Smooth muscle cell (in vitro differentiated cells): ENCODE measurements at regions not wholly inside any gene's neighbourhood (a gene's known extent, or its start where the extent isn't known, plus 50 kb on each side); places are given as distances from the start of the nearest gene placed in this dataset.

Experiments used
- DNase-seq: peaks from one replicate; lab custom pipeline; 2025; ENCODE audit not compliant: unreplicated experiment; lab: John Stamatoyannopoulos, UW
- H2AFZ ChIP-seq: fragments of 200-600 bp; sonication (generic); 2 replicates; pipeline ENCODE4 v1.6.0; 2016; ENCODE audit warnings: antibody characterized with exemption, low read depth, mild to moderate bottlenecking
- H3F3A ChIP-seq: fragments of 200-600 bp; sonication (generic); 2 replicates; pipeline ENCODE4 v1.6.0; 2017; ENCODE audit warnings: antibody characterized with exemption, low read depth
- H3K27ac ChIP-seq: fragments of 200-600 bp; sonication (generic); 2 replicates; pipeline ENCODE4 v1.5.1; 2016; ENCODE audit warnings: low read depth, mild to moderate bottlenecking
- H3K27me3 ChIP-seq: fragments of 200-600 bp; sonication (generic); 2 replicates; pipeline ENCODE4 v1.6.1; 2016; ENCODE audit warnings: low read depth, mild to moderate bottlenecking
- H3K36me3 ChIP-seq: fragments of 200-600 bp; sonication (generic); 2 replicates; pipeline ENCODE4 v1.5.1; 2016; ENCODE audit warnings: low read depth
- H3K4me1 ChIP-seq: fragments of 200-600 bp; sonication (generic); 2 replicates; pipeline ENCODE4 v1.5.1; 2016; ENCODE audit warnings: low read depth
- H3K4me2 ChIP-seq: fragments of 200-600 bp; sonication (generic); 2 replicates; pipeline ENCODE4 v1.6.0; 2016; ENCODE audit warnings: mild to moderate bottlenecking
- H3K4me3 ChIP-seq: fragments of 200-600 bp; sonication (generic); 2 replicates; pipeline ENCODE4 v1.5.1; 2016; ENCODE audit warnings: mild to moderate bottlenecking
- H3K79me2 ChIP-seq: fragments of 200-600 bp; sonication (generic); 2 replicates; pipeline ENCODE4 v1.6.0; 2016; ENCODE audit warnings: low read depth, mild to moderate bottlenecking
- H3K9ac ChIP-seq: fragments of 200-600 bp; sonication (generic); 2 replicates; pipeline ENCODE4 v1.6.0; 2016; ENCODE audit warnings: low read depth
- H3K9me3 ChIP-seq: fragments of 200-600 bp; sonication (generic); replicated peaks from 2 replicates; pipeline ENCODE4 v1.5.1; 2016; ENCODE audit warnings: low read depth
- H4K20me1 ChIP-seq: fragments of 200-600 bp; sonication (generic); 2 replicates; pipeline ENCODE4 v1.6.0; 2016; ENCODE audit warnings: low read depth
- CTCF ChIP-seq: fragments of 200-600 bp; sonication (generic); IDR thresholded peaks from 2 replicates; pipeline ENCODE4 v1.5.1; 2017; ENCODE audit warnings: borderline replicate concordance, mild to moderate bottlenecking, antibody characterized with exemption; ENCODE audit not compliant: insufficient read depth, poor library complexity, severe bottlenecking
- WGBS: methylation state at CpG from one replicate; pipeline ENCODE4 v1.1.7; 2016; ENCODE audit warnings: low lambda C conversion rate; 5-methylcytosine and 5-hydroxymethylcytosine counted together

GRCh38 chr10:58079461-58079860 lies 188.2 kb downstream of the IPMK start:
- Histone ChIP-seq H3K9me3 (no peaks in the 10 kb centered on the region), H3K27ac (no peak overlapping the region), H3K36me3 (no peaks in the 10 kb centered on the region), H3K9ac (no peak overlapping the region), H3K4me1 (no peaks in the 10 kb centered on the region), H3K27me3 (no peaks in the 10 kb centered on the region), H3K79me2 (no peaks in the 10 kb centered on the region), H3F3A (no peaks in the 10 kb centered on the region), H4K20me1 (no peaks in the 10 kb centered on the region), H3K4me3 (no peak overlapping the region), H2AFZ (no peak overlapping the region), H3K4me2 (no peak overlapping the region)
- 90% methylated on average over 2 of the region's 2 CpGs for WGBS
- TF ChIP-seq CTCF, result no peak
- no peak for DNase-seq

GRCh38 chr10:58072634-58073033 lies 195.1 kb downstream of the IPMK start:
- Histone ChIP-seq H3K4me1 (no peaks in the 10 kb centered on the region), H3K27me3 (no peaks in the 10 kb centered on the region), H3K36me3 (no peaks in the 10 kb centered on the region), H3K9me3 (no peaks in the 10 kb centered on the region), H3K27ac (no peak overlapping the region), H3K4me3 (no peak overlapping the region), H3K4me2 (no peak overlapping the region), H2AFZ (no peak overlapping the region), H4K20me1 (no peaks in the 10 kb centered on the region), H3F3A (no peaks in the 10 kb centered on the region), H3K9ac (no peak overlapping the region), H3K79me2 (no peaks in the 10 kb centered on the region)
- DNase-seq, result no peak
- no peak for TF ChIP-seq CTCF
- 85% methylated on average over 3 of the region's 3 CpGs for WGBS

- no peaks in the 10 kb centered on the region for H3K27me3 ChIP-seq
- no peak overlapping the region for H3K9ac ChIP-seq
- no peak overlapping the region for H3K27ac ChIP-seq
- no peaks in the 10 kb centered on the region for H3F3A ChIP-seq
- DNase-seq, result no peak
- 89% methylated on average over 6 of the region's 6 CpGs for WGBS
- TF ChIP-seq CTCF, result no peak
- H3K4me2 ChIP-seq, result no peak overlapping the region
- no peak overlapping the region for H2AFZ ChIP-seq
- H3K36me3 ChIP-seq, result no peaks in the 10 kb centered on the region
- no peak overlapping the region for H3K4me3 ChIP-seq
- H3K4me1 ChIP-seq, result no peaks in the 10 kb centered on the region
- H3K9me3 ChIP-seq, result no peaks in the 10 kb centered on the region
- H3K79me2 ChIP-seq, result no peaks in the 10 kb centered on the region
- no peaks in the 10 kb centered on the region for H4K20me1 ChIP-seq
Measured at GRCh38 chr10:58070956-58071355, 196.7 kb downstream of the IPMK start.

- no peak overlapping the region for H3K4me3 ChIP-seq
- no peak overlapping the region for H2AFZ ChIP-seq
- TF ChIP-seq CTCF, result no peak
- H3K9ac ChIP-seq, result no peak overlapping the region
- H3K27ac ChIP-seq, result no peak overlapping the region
- no peaks in the 10 kb centered on the region for H3K36me3 ChIP-seq
- WGBS, result 90% methylated on average over 2 of the region's 2 CpGs
- H3K79me2 ChIP-seq, result no peaks in the 10 kb centered on the region
- H3K4me1 ChIP-seq, result no peaks in the 10 kb centered on the region
- H3K27me3 ChIP-seq, result no peaks in the 10 kb centered on the region
- no peak for DNase-seq
- no peak overlapping the region for H3K4me2 ChIP-seq
- no peaks in the 10 kb centered on the region for H4K20me1 ChIP-seq
- H3F3A ChIP-seq, result no peaks in the 10 kb centered on the region
- no peaks in the 10 kb centered on the region for H3K9me3 ChIP-seq
Measured at GRCh38 chr10:58068809-58069208, 198.9 kb downstream of the IPMK start.
